ENCODE measurements at regions not wholly inside any gene's neighbourhood (a gene's known extent, or its start where the extent isn't known, plus 50 kb on each side); places are given as distances from the start of the nearest gene placed in this dataset.

DNA sequence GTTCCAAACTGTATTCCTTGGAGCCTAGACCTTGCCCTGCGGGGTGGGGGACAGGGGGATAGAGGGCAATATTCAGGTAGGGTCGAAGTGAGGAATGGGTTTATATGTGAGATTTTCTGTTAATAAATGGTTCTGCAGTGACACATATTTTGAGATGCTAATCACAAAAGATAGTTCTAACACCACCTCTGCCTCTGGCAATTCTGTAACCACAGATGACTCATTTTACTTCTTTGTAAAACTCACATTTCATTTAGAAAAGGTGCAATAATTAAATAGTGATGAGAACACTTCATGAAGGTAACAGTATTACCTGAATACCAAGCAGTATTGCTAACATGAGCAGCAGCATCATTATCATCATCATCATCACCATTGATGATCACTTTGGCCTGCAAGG lies 306.6 kb downstream of the SUCLG1 start:
- Mint-ChIP-seq H3K4me3 (no peak overlapping the region), H3K9me3 (no peaks in the 10 kb centered on the region), H3K27ac (no peak overlapping the region), H3K27me3 (no peaks in the 10 kb centered on the region), H3K4me1 (ENCODE audit: low read depth) (no peaks in the 10 kb centered on the region), H3K36me3 (ENCODE audit: low read depth) (no peaks in the 10 kb centered on the region)
- ChIA-PET POLR2A (no interaction called here), CTCF (no interaction called here)
- intact Hi-C loops (cut with micrococcal nuclease): no loop called here
- TF ChIP-seq, protein P1, sequence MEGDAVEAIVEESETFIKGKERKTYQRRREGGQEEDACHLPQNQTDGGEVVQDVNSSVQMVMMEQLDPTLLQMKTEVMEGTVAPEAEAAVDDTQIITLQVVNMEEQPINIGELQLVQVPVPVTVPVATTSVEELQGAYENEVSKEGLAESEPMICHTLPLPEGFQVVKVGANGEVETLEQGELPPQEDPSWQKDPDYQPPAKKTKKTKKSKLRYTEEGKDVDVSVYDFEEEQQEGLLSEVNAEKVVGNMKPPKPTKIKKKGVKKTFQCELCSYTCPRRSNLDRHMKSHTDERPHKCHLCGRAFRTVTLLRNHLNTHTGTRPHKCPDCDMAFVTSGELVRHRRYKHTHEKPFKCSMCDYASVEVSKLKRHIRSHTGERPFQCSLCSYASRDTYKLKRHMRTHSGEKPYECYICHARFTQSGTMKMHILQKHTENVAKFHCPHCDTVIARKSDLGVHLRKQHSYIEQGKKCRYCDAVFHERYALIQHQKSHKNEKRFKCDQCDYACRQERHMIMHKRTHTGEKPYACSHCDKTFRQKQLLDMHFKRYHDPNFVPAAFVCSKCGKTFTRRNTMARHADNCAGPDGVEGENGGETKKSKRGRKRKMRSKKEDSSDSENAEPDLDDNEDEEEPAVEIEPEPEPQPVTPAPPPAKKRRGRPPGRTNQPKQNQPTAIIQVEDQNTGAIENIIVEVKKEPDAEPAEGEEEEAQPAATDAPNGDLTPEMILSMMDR (IDR thresholded peaks at IDR 0.05): no peak
- DNase-seq (no peak), ATAC-seq (no peak)

DNA sequence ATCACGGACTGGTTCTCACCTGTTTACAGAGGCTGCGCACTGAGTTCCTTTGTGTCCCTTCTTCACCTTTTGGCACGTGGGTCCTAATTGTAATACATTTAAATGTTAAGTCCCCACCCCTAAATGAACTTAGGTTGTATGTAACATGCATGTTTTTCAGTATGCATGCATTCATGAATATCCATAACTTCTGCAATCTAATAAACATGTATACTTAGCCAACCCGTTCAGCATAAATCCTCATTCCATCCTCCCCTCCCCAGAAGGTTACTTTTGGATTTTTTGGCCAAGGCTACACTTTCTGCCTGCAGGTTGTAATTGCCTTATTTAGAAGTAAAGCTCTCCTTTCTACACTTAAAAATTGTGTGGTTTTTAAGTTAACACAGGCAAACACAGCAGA lies 314.7 kb downstream of the SUCLG1 start:
- no peak for DNase-seq
- CTCF ChIA-PET: no interaction called here
- Mint-ChIP-seq H3K9me3 (no peaks in the 10 kb centered on the region), H3K4me3 (no peak overlapping the region), H3K27me3 (peaks cover 6% of the 10 kb centered on the region), H3K36me3 (ENCODE audit: low read depth) (no peaks in the 10 kb centered on the region), H3K27ac (no peak overlapping the region), H3K4me1 (ENCODE audit: low read depth) (no peaks in the 10 kb centered on the region)
- no peak for ATAC-seq
- POLR2A ChIA-PET: no interaction called here
- TF ChIP-seq, protein P1 (IDR thresholded peaks at IDR 0.05): no peak
- intact Hi-C loops (cut with micrococcal nuclease): no loop called here

DNA sequence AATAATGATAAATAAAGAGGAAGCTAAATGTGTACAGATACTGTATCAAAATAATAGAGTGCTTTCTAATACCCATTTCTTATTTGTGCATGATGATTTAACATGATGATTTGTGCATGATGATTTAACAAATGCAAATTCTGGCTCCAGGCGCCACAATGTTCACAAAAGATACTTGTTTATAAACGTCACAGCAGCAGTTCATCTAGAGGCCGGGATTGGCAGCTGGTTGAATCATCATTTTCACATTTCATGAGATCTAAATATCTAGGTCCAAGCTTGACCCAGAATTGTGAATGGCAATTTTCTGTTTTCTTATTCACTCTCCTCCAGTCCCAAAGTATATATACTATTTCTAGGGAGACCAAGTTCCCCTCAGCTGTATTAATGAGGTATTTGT lies 322.0 kb downstream of the SUCLG1 start:
- H3K36me3 Mint-ChIP-seq (ENCODE audit: low read depth): no peaks in the 10 kb centered on the region
- H3K9me3 Mint-ChIP-seq: no peaks in the 10 kb centered on the region
- DNase-seq (no peak), ATAC-seq (no peak)
- intact Hi-C loops (cut with micrococcal nuclease): no loop called here
- no peaks in the 10 kb centered on the region for H3K4me1 Mint-ChIP-seq (ENCODE audit: low read depth)
- no peaks in the 10 kb centered on the region for H3K27me3 Mint-ChIP-seq
- POLR2A ChIA-PET: no interaction called here
- H3K4me3 Mint-ChIP-seq: no peak overlapping the region
- CTCF ChIA-PET: no interaction called here
- TF ChIP-seq, protein P1 (IDR thresholded peaks at IDR 0.05): no peak
- H3K27ac Mint-ChIP-seq: no peak overlapping the region

DNA sequence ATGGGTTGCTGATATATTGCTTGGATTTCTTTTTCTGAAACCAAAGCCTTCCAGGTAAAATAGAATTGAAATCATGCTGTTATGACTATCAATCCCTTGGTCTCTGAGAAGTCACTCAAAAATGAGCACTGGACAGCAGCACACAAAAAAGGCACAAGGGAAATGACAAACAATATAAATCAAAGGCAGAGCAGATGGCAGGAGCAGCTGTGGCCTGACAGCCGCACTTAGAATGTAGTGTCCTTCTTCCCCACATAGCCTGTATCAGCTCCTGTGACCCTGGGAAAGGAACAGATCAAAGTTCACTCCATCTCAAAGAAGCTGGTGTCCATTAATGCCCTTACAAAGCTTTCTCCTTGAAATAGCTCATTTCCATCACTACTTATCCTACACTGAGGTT lies 326.7 kb downstream of the SUCLG1 start:
- no peaks in the 10 kb centered on the region for H3K9me3 Mint-ChIP-seq
- TF ChIP-seq, protein P1 (IDR thresholded peaks at IDR 0.05): no peak
- ATAC-seq (no peak), DNase-seq (no peak)
- ChIA-PET POLR2A (no interaction called here), CTCF (no interaction called here)
- H3K36me3 Mint-ChIP-seq (ENCODE audit: low read depth): no peaks in the 10 kb centered on the region
- peaks cover 2% of the 10 kb centered on the region for H3K27me3 Mint-ChIP-seq
- intact Hi-C loops (cut with micrococcal nuclease): no loop called here
- H3K27ac Mint-ChIP-seq: no peak overlapping the region
- no peak overlapping the region for H3K4me3 Mint-ChIP-seq
- H3K4me1 Mint-ChIP-seq (ENCODE audit: low read depth): no peaks in the 10 kb centered on the region

DNA sequence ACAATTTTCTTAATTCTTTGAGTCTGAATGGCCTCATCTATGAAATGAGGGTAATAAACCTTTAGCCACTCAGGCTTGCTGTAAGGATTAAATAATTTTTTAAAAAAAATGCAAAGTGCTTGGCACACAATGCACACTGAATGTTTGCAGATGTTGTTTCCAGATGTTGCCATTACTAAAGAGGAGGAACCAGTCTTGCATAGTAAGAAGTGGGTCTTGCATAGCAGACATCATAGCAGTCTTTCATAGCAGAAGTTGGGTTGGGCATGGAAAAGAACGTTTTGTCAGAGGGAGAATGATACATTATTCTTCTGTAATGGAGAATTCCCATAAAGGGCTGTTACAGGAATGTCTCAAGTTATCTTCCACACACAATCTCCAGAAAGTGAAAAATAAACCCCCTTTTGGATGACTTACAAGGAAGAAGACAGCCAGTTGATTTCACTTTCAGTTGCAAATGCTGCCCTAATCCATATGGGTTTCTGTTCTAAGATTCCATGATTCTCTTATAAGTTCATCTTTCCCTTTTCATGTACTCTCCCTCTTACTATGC lies 327.7 kb downstream of the SUCLG1 start:
- no peaks in the 10 kb centered on the region for H3K4me1 Mint-ChIP-seq (ENCODE audit: low read depth)
- no peak for ATAC-seq
- POLR2A ChIA-PET: no interaction called here
- intact Hi-C loops (cut with micrococcal nuclease): no loop called here
- TF ChIP-seq, protein P1 (IDR thresholded peaks at IDR 0.05): no peak
- no peak for DNase-seq
- no peaks in the 10 kb centered on the region for H3K36me3 Mint-ChIP-seq (ENCODE audit: low read depth)
- no peaks in the 10 kb centered on the region for H3K9me3 Mint-ChIP-seq
- CTCF ChIA-PET: interaction anchor here (0.6 kb wide), 1 partner anchor 110 kb away, joined by 3 read pairs; no protein-coding TSS in a partner anchor
- no peak overlapping the region for H3K4me3 Mint-ChIP-seq
- no peak overlapping the region for H3K27ac Mint-ChIP-seq
- peaks cover 2% of the 10 kb centered on the region for H3K27me3 Mint-ChIP-seq

Measured in activated CD8-positive, alpha-beta T cell treated with anti-CD3 and anti-CD28 coated beads for 36 hours (primary cell).